ENCODE measurements at regions not wholly inside any gene's neighbourhood (a gene's known extent, or its start where the extent isn't known, plus 50 kb on each side); places are given as distances from the start of the nearest gene placed in this dataset.

DNA sequence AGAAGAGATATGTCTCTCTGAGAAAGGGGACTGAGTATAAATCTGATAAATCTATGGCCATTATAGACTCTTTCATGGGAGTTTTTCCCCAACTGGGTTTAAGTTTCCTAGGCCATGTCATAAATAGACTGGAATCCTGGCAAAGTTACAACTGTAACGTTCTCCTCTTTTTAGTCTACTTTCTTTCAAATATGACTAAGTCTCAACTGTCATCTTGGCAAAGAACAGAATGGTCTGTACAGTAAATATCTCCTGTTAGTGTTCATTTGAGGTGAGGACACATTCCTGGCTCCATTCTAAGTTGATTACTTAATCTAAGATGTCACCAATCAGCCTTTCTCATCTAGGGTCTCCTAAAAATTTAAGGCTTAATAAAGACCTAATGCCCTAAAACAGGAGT is 300.5 kb downstream of the BRINP2 start:
- DNase-seq (ENCODE audit: low spot score) = no peak
- Histone ChIP-seq H3K4me3 (no peak overlapping the region), H3K36me3 (no peaks in the 10 kb centered on the region), H3K4me1 (replicated peaks) (no peaks in the 10 kb centered on the region), H3K27me3 (replicated peaks; ENCODE audit: insufficient read depth) (peaks cover 2% of the 10 kb centered on the region), H3K27ac (no peak overlapping the region), H3K9me3 (no peaks in the 10 kb centered on the region)
- WGBS = 9% methylated on average over 1 of the region's 1 CpG
- intact Hi-C loops (cut with DNase I) = no loop called here
- TF ChIP-seq POLR2AphosphoS5 (IDR thresholded peaks at IDR 0.05) (no peak), POLR2A (IDR thresholded peaks at IDR 0.05) (no peak)
- TF ChIP-seq, protein P1, sequence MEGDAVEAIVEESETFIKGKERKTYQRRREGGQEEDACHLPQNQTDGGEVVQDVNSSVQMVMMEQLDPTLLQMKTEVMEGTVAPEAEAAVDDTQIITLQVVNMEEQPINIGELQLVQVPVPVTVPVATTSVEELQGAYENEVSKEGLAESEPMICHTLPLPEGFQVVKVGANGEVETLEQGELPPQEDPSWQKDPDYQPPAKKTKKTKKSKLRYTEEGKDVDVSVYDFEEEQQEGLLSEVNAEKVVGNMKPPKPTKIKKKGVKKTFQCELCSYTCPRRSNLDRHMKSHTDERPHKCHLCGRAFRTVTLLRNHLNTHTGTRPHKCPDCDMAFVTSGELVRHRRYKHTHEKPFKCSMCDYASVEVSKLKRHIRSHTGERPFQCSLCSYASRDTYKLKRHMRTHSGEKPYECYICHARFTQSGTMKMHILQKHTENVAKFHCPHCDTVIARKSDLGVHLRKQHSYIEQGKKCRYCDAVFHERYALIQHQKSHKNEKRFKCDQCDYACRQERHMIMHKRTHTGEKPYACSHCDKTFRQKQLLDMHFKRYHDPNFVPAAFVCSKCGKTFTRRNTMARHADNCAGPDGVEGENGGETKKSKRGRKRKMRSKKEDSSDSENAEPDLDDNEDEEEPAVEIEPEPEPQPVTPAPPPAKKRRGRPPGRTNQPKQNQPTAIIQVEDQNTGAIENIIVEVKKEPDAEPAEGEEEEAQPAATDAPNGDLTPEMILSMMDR (IDR thresholded peaks at IDR 0.05) = no peak

GRCh38 chr1:177469519-177469918 is 298.8 kb downstream of the BRINP2 start:
- no peak for DNase-seq (ENCODE audit: low spot score)
- Histone ChIP-seq H3K4me1 (replicated peaks) (no peaks in the 10 kb centered on the region), H3K27me3 (replicated peaks; ENCODE audit: insufficient read depth) (peaks cover 2% of the 10 kb centered on the region), H3K27ac (no peak overlapping the region), H3K36me3 (no peaks in the 10 kb centered on the region), H3K4me3 (no peak overlapping the region), H3K9me3 (no peaks in the 10 kb centered on the region)
- TF ChIP-seq POLR2A (IDR thresholded peaks at IDR 0.05) (no peak), POLR2AphosphoS5 (IDR thresholded peaks at IDR 0.05) (no peak)
- TF ChIP-seq, protein P1 (IDR thresholded peaks at IDR 0.05) = no peak
- intact Hi-C loops (cut with DNase I) = no loop called here
- 98% methylated on average over 3 of the region's 3 CpGs for WGBS

DNA sequence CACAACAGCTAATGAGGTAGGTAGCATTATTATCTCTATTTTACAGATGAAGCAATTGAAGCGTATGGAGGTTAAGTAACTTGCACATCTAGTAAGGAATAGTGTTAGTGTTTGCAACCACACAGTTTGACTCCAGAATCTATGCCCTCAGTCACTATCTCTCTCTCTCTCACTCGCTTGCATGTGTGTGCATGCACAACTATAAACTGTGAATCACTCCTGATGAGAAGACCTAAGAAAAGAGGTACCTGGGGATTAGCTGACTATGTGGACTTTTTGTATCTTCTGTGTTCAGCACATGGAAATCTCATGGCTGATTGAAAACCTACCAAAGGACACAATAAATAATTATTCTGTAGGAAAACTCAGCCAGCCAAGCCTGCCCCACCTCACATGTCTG is 295.5 kb downstream of the BRINP2 start:
- no peak for DNase-seq (ENCODE audit: low spot score)
- H3K4me3 ChIP-seq = no peak overlapping the region
- peaks cover 2% of the 10 kb centered on the region for H3K27me3 ChIP-seq (replicated peaks; ENCODE audit: insufficient read depth)
- H3K4me1 ChIP-seq (replicated peaks) = no peaks in the 10 kb centered on the region
- H3K36me3 ChIP-seq = no peaks in the 10 kb centered on the region
- H3K27ac ChIP-seq = no peak overlapping the region
- intact Hi-C loops (cut with DNase I) = no loop called here
- TF ChIP-seq POLR2AphosphoS5 (IDR thresholded peaks at IDR 0.05) (no peak), POLR2A (IDR thresholded peaks at IDR 0.05) (no peak)
- TF ChIP-seq, protein P1 (IDR thresholded peaks at IDR 0.05) = no peak
- WGBS = 85% methylated on average over 2 of the region's 2 CpGs
- no peaks in the 10 kb centered on the region for H3K9me3 ChIP-seq

GRCh38 chr1:177464686-177465085 is 293.9 kb downstream of the BRINP2 start:
- 38% methylated on average over 2 of the region's 2 CpGs for WGBS
- no peaks in the 10 kb centered on the region for H3K36me3 ChIP-seq
- TF ChIP-seq, protein P1 (IDR thresholded peaks at IDR 0.05) = no peak
- TF ChIP-seq POLR2AphosphoS5 (IDR thresholded peaks at IDR 0.05) (no peak), POLR2A (IDR thresholded peaks at IDR 0.05) (no peak)
- H3K4me1 ChIP-seq (replicated peaks) = no peaks in the 10 kb centered on the region
- H3K27ac ChIP-seq = no peak overlapping the region
- peaks cover 2% of the 10 kb centered on the region for H3K27me3 ChIP-seq (replicated peaks; ENCODE audit: insufficient read depth)
- intact Hi-C loops (cut with DNase I) = no loop called here
- DNase-seq (ENCODE audit: low spot score) = no peak
- H3K9me3 ChIP-seq = no peaks in the 10 kb centered on the region
- no peak overlapping the region for H3K4me3 ChIP-seq

DNA sequence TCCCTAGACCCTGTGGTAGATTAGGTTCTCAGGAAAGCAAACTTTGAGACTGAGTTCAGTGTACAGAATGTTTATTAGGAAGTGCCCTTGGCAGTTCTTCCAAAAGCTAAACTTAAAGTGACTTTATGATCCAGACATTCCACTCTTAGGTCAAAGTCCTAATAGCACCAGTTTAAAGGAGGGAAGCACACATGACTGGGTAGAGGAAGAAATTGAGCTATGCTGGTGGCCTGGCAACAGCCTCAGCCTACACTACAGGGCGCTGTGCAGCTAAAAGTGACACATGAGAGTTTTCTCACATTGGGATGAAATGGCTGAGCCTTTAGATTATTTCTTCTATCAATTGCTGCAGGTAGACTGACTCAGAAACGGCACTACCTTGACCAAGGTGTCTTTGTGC is 280.4 kb downstream of the BRINP2 start:
- DNase-seq (ENCODE audit: low spot score) = no peak
- no peaks in the 10 kb centered on the region for H3K36me3 ChIP-seq
- no peaks in the 10 kb centered on the region for H3K4me1 ChIP-seq (replicated peaks)
- H3K4me3 ChIP-seq = no peak overlapping the region
- no peaks in the 10 kb centered on the region for H3K9me3 ChIP-seq
- 70% methylated on average over 2 of the region's 2 CpGs for WGBS
- H3K27ac ChIP-seq = no peak overlapping the region
- TF ChIP-seq POLR2A (IDR thresholded peaks at IDR 0.05) (no peak), POLR2AphosphoS5 (IDR thresholded peaks at IDR 0.05) (no peak)
- TF ChIP-seq, protein P1 (IDR thresholded peaks at IDR 0.05) = no peak
- intact Hi-C loops (cut with DNase I) = no loop called here
- no peaks in the 10 kb centered on the region for H3K27me3 ChIP-seq (replicated peaks; ENCODE audit: insufficient read depth)
